ENCODE measurements at regions not wholly inside any gene's neighbourhood (a gene's known extent, or its start where the extent isn't known, plus 50 kb on each side); places are given as distances from the start of the nearest gene placed in this dataset.

DNA sequence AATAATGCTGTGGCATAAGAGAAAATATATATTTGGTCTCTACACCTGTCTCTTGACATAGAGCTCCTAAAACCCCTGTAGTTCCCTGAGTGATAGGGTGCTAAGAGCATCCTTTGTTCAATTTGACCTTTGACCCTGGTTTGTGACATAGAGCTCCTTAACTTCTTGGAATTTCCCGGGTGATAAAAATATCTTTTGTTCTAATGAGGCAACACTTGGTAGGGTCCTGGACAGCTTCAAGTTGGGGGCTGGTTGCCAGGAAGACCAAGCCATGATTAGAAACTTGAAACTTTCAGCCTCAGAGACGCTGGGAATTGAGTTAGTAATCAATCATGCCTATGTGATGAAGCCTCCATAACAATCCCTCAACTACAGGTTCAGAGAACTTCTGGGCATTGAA lies 105.4 kb downstream of the CASP12 start:
- TF ChIP-seq GATA3 (IDR thresholded peaks at IDR 0.05; ENCODE audit: low read depth, low read length) (no peak), GATA2 (IDR thresholded peaks at IDR 0.05; ENCODE audit: low read depth, low read length) (no peak)

DNA sequence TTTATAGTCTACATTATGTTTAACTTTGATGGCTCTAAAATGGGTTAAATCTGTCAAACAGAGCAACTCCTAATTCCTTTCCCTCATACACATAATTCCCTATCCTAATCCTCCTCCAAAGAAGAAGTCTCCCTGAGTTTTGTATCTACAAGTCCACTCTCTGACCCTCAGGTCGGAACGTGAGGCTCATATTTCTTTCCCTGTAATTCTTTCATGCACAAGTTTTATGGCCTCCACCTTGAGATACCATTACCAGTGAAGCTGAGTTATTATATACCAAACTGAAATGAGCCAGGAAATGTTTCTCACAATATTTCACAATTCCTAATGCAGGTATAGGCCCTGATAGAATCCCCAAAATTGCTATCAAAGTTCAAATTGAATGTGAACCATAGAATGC lies 106.4 kb downstream of the CASP12 start:
- TF ChIP-seq GATA2 (IDR thresholded peaks at IDR 0.05; ENCODE audit: low read depth, low read length) (no peak), GATA3 (IDR thresholded peaks at IDR 0.05; ENCODE audit: low read depth, low read length) (no peak)

DNA sequence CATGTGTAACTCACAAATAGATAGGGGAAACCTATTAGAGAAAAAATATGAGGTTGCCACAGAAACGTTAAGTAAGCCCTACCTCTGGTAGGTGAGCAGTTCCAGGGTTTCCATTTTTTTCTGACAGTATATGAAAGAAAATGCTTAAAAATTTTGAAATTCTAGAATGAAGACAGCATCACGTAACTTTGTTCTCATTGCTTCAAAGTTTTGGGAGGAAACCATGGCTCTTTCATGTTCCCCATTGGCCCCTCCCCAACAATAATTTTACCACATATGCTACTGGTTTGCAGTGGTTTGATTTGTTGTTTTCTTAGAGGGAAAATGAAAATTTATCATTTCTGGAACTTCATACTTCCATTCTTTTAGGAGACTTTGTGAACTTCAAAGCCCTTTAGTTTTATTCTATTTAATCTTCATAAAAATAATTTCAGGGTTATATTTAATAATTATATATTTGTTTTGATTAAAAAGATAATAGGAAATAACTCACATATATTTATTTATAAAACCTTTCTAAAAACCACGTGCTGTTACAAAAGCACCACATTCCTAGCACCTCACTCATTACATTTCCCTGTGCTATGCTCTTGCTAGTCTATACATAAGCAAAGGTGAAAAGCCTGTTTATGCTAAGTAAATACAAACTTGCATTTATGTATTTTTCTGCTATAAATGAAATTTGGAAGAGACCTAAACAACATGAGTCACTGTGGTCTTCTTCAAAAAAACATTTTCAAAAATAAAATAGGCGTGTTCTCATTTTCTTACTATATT lies 113.4 kb downstream of the CASP12 start:
- no peak for TF ChIP-seq GATA2 (IDR thresholded peaks at IDR 0.05; ENCODE audit: low read depth, low read length)
- TF ChIP-seq GATA3 (IDR thresholded peaks at IDR 0.05; ENCODE audit: low read depth, low read length), result no peak

DNA sequence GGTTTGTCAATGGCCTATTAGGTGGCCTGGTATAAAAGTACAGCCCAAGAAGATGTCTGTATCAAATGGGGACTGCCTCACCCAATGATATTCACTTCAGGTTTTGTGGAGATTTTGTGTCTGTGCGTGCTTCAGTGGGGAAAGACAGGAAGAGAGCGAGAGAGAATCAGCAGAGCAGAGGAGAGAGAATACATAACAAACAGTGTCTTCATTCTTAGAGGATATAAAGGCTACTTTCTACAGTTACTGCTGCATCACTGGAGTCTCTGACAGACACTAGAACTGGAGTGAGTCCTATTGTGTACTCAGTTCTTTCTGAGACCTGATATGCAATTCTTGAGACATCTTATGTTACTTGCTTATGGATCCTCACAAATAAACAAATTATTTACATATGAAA lies 115.0 kb downstream of the CASP12 start:
- no peak for TF ChIP-seq GATA2 (IDR thresholded peaks at IDR 0.05; ENCODE audit: low read depth, low read length)
- TF ChIP-seq GATA3 (IDR thresholded peaks at IDR 0.05; ENCODE audit: low read depth, low read length), result no peak

DNA sequence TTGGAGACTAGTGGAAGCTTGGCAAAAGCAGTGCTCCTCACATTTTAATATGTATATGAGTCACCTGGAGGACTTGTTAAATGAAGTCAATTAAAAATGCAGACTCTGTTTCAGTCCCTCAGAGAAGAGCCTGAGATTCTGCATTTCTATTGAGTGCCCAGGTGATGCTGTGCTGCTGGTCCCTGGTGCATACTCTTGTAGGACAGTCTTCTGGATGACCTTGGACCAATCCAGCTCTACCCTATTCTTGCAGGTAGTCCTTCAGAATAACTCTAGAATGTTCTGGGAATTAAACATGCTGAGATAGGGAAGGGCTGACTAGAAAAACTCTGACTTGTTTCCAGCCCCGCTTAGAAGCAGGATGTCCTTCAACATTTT lies 115.9 kb downstream of the CASP12 start:
- TF ChIP-seq GATA3 (IDR thresholded peaks at IDR 0.05; ENCODE audit: low read depth, low read length) (no peak), GATA2 (IDR thresholded peaks at IDR 0.05; ENCODE audit: low read depth, low read length) (no peak)

DNA sequence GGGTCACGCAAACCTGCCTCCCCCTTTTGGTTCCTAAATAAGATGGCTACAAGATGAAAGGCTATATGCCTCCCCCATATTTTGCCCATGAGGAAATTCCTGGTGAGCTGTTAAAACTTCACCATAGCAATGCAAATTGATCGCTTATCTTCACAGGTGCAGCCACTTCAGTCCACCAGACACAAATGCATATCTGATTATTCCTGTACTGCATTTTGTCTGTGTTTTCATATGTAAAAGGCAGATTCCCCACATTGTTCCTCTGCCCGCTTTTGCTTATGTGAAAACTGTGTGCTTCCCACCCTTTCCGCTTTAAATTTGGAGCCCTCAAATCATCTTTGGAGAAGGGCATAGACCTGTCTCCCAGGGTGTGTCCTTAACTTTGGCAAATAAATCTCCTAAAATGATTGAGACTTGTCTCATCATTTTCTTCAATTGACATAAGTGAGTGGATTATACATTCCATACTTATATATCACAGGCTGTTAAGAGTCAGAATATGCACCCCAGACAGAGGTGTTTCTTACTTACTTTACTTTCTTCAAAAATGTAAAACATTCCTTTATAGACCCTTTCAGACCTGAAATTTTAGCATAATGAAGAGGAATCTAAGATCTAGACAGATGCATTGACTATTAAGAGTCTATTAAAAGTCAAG lies 116.4 kb downstream of the CASP12 start:
- TF ChIP-seq GATA2 (IDR thresholded peaks at IDR 0.05; ENCODE audit: low read depth, low read length), result no peak
- no peak for TF ChIP-seq GATA3 (IDR thresholded peaks at IDR 0.05; ENCODE audit: low read depth, low read length)

DNA sequence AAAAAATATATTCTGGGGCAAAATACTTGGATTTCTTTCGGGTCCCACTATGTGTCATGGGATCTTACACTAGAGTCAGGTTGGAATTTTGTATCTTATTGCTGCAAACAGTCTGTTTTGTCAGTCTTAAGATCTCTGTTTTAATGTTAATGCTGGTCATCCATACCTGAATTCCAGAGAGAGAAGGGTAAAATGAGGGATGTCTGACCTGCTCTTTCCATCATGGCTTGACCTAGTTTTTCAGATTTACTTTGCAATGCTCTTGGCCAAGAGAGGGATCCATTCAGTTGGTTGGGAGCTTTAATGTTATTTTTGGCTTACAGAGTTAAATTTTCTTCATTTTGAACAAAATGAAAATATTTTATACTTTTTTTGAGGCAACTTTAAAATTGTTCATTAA lies 117.2 kb downstream of the CASP12 start:
- TF ChIP-seq GATA3 (IDR thresholded peaks at IDR 0.05; ENCODE audit: low read depth, low read length), result no peak
- TF ChIP-seq GATA2 (IDR thresholded peaks at IDR 0.05; ENCODE audit: low read depth, low read length), result no peak

DNA sequence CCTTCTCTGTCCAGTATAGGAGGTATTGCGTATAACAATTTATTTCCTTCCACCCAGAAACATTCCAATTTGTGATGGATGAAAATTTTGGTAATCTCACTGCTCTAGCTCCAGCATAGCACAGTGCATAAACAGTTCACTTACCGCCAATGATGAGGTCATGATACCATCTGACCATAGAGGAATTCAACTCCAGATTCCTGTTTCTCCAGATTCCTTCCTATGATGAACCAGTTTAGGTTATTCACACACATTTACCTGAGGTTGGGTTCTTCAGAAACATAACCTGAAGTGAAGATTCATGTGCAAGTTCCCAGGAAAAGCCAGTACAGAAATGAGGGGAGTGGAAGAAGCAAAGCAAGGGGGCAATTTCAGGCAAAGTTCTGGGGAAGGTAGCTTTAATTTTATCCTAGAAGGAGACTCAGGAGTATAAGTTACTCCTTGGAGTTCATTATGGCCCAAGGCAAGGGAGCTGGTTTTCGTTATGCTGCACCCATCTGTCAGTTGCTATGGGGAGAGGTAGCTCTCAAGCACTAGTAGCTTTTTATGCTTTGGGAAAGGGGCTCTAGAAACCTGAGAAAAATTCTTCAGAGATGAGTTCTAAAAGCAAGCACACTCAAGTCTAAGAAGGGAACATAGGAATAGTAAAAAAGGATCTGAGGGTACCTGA lies 121.6 kb downstream of the CASP12 start:
- TF ChIP-seq GATA2 (IDR thresholded peaks at IDR 0.05; ENCODE audit: low read depth, low read length) (no peak), GATA3 (IDR thresholded peaks at IDR 0.05; ENCODE audit: low read depth, low read length) (no peak)

DNA sequence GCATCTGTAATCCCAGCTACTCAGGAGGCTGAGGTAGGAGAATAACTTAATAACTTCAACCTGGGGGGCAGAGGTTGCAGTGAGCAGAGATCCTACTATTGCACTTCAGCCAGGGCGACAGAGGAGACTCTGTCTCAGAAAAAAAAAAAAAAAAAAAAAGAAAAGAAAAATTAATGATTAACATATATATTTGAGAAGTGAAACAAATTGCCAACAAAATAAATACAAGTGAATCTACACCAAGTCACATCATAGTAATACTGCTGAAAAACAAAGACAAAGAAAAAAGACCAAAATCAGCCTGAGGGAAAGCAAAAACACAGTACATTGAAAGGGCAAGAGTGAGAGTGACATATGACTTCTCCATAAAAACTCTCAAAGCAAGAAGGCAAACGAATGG lies 123.7 kb downstream of the CASP12 start:
- TF ChIP-seq GATA2 (IDR thresholded peaks at IDR 0.05; ENCODE audit: low read depth, low read length) (no peak), GATA3 (IDR thresholded peaks at IDR 0.05; ENCODE audit: low read depth, low read length) (no peak)

DNA sequence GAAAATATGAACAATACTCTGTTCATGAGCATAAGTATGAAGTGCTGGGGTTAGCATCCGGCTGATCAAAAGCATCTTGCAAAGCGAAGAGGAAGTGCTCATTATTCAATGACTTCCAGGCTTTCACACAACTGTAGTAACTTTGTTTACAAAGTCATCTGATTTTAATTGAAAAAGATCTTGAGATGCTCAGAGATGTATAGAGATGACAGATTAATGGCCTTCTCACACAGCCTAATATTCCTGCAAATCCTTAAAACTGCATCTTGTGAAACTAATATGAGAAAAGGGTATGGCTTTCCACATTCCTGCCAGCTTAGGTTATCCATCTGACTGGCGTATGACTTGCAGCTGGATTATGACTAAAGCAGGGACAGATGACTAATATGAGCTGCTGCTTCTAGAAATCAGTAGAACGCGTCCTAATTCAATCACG lies 125.4 kb downstream of the CASP12 start:
- TF ChIP-seq GATA2 (IDR thresholded peaks at IDR 0.05; ENCODE audit: low read depth, low read length), result no peak
- TF ChIP-seq GATA3 (IDR thresholded peaks at IDR 0.05; ENCODE audit: low read depth, low read length), result no peak

DNA sequence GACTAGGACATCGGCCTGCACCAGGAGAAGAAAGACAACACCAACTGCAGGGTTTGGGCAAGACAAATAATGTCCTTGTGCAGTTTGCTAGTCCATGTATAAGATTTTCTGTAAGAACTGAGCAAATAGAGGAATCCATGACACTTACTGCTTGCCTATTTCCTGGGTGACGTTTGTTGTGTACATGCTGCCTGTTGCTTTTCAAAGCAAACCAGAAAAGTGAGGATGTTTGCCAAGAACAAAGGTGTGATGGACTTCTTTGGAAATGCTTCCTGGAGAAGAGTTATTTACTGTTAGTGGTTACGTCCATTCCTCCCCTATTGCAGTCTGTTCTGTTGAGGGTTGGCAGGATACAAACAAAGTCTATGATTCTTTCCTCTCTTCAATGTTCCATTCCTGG lies 126.5 kb downstream of the CASP12 start:
- no peak for TF ChIP-seq GATA2 (IDR thresholded peaks at IDR 0.05; ENCODE audit: low read depth, low read length)
- TF ChIP-seq GATA3 (IDR thresholded peaks at IDR 0.05; ENCODE audit: low read depth, low read length), result no peak

DNA sequence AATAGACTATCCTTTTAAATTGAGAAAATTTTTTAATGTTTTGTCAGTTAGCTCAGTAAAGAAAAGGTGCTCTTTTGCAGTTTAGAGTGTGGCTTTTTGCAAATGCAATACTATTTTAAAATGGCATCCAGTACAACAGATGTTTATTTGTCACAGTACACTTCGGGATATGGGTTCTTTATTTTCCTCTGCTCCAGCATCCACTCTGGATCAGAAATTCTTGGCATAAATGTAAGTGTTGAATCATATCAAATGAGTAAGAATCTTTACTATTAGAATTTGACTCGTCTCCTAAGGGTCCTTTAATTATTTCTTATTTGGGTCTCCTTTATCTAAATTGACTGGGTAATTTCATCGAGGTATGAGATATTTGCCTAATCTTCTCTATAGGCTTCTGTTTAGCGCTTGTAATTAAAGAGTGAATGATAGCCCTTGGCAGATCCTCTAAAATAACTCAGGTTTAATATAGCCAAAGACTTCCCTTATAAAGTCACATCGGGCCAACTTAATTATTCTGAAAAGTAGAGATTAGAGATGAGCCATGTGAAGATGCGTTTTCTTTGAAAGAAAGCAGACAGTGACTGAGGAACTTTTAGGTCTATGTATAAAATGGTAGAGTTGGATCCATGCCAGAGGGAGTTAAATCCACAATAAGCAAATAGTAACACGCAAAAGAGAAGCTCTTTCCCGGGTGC lies 132.7 kb downstream of the CASP12 start:
- no peak for TF ChIP-seq GATA3 (IDR thresholded peaks at IDR 0.05; ENCODE audit: low read depth, low read length)
- TF ChIP-seq GATA2 (IDR thresholded peaks at IDR 0.05; ENCODE audit: low read depth, low read length), result no peak

DNA sequence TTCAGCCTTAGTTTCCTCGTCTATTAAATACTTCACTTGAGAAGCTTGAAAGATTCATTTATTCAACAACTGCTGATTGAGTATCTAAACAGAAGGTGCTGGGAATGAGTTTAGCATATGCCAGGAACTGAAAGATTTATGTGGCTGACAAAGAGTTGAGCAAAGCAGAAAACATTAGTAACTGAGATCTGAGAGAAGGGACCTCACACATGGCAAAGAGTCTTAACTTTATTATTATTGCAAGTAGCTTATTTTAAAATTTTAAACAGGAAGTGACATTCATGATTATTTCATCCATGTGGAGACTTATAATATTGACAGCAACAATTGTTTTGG lies 133.6 kb downstream of the CASP12 start:
- TF ChIP-seq GATA3 (IDR thresholded peaks at IDR 0.05; ENCODE audit: low read depth, low read length), result no peak
- TF ChIP-seq GATA2 (IDR thresholded peaks at IDR 0.05; ENCODE audit: low read depth, low read length), result no peak

DNA sequence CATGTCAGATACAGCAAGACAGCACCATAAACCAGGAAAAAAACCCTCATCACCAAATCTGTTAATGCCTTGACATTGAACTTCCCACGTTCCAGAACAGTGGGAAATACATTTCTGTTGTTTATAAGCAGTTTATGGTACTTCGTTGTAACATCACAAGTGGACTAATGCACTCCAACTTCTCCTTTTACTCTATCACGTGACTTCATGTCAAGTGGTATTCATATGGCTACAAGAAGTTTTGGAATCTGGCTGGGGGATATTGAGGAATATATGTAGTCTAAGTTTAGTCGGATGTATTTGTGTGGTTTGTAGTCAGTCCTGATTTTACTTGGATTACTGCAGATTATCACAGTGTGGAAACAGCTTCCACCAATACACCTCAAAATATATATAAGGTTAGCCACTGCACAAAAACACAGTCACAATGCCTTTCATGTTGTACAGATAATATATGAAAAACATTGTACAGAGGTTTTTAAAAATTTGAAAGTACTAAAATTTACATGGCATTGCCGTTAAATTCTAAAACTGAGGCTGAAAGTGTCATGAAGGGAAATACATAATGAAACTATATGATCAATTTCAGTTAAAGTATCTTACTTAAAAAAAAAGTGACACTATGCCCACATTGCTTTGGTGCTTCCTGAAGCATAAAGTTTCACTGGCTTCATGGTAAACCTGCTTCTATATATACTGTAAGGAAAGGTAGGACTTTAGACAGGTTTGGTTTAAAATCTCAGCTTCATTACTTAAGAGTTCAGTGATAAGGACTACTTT lies 134.1 kb downstream of the CASP12 start:
- TF ChIP-seq GATA3 (IDR thresholded peaks at IDR 0.05; ENCODE audit: low read depth, low read length) (no peak), GATA2 (IDR thresholded peaks at IDR 0.05; ENCODE audit: low read depth, low read length) (no peak)
